ENCODE measurements at regions not wholly inside any gene's neighbourhood (a gene's known extent, or its start where the extent isn't known, plus 50 kb on each side); places are given as distances from the start of the nearest gene placed in this dataset.

GRCh38 chr2:6721395-6721794 lies 144.3 kb downstream of the CMPK2 start:
- Histone ChIP-seq H3K36me3 (replicated peaks; ENCODE audit: control insufficient read depth, insufficient read depth, low read length) (no peaks in the 10 kb centered on the region), H3K4me3 (ENCODE audit: insufficient read depth, low read depth, low read length) (no peak overlapping the region), H3K27me3 (ENCODE audit: control insufficient read depth, insufficient read depth, low read length) (no peaks in the 10 kb centered on the region)
- DNase-seq: no peak

- H3K4me3 ChIP-seq (ENCODE audit: insufficient read depth, low read depth, low read length): no peak overlapping the region
- no peaks in the 10 kb centered on the region for H3K27me3 ChIP-seq (ENCODE audit: control insufficient read depth, insufficient read depth, low read length)
- no peak for DNase-seq
- no peaks in the 10 kb centered on the region for H3K36me3 ChIP-seq (replicated peaks; ENCODE audit: control insufficient read depth, insufficient read depth, low read length)
Observed at GRCh38 chr2:6722574-6722973, 143.1 kb downstream of the CMPK2 start.

GRCh38 chr2:6723865-6724604 lies 141.7 kb downstream of the CMPK2 start:
- DNase-seq: no peak
- H3K4me3 ChIP-seq (ENCODE audit: insufficient read depth, low read depth, low read length): no peak overlapping the region
- no peaks in the 10 kb centered on the region for H3K36me3 ChIP-seq (replicated peaks; ENCODE audit: control insufficient read depth, insufficient read depth, low read length)
- H3K27me3 ChIP-seq (ENCODE audit: control insufficient read depth, insufficient read depth, low read length): no peaks in the 10 kb centered on the region

GRCh38 chr2:6724605-6725140 lies 141.0 kb downstream of the CMPK2 start:
- H3K4me3 ChIP-seq (ENCODE audit: insufficient read depth, low read depth, low read length): no peak overlapping the region
- no peak for DNase-seq
- H3K36me3 ChIP-seq (replicated peaks; ENCODE audit: control insufficient read depth, insufficient read depth, low read length): no peaks in the 10 kb centered on the region
- no peaks in the 10 kb centered on the region for H3K27me3 ChIP-seq (ENCODE audit: control insufficient read depth, insufficient read depth, low read length)

- no peak for DNase-seq
- no peaks in the 10 kb centered on the region for H3K27me3 ChIP-seq (ENCODE audit: control insufficient read depth, insufficient read depth, low read length)
- H3K4me3 ChIP-seq (ENCODE audit: insufficient read depth, low read depth, low read length): no peak overlapping the region
- no peaks in the 10 kb centered on the region for H3K36me3 ChIP-seq (replicated peaks; ENCODE audit: control insufficient read depth, insufficient read depth, low read length)
Observed at GRCh38 chr2:6728156-6728555, 137.6 kb downstream of the CMPK2 start.

- Histone ChIP-seq H3K4me3 (ENCODE audit: insufficient read depth, low read depth, low read length) (no peak overlapping the region), H3K36me3 (replicated peaks; ENCODE audit: control insufficient read depth, insufficient read depth, low read length) (no peaks in the 10 kb centered on the region), H3K27me3 (ENCODE audit: control insufficient read depth, insufficient read depth, low read length) (no peaks in the 10 kb centered on the region)
- DNase-seq: no peak
Observed at GRCh38 chr2:6730003-6730402, 135.7 kb downstream of the CMPK2 start.

GRCh38 chr2:6730649-6731532 lies 134.8 kb downstream of the CMPK2 start:
- no peaks in the 10 kb centered on the region for H3K27me3 ChIP-seq (ENCODE audit: control insufficient read depth, insufficient read depth, low read length)
- no peak for DNase-seq
- H3K4me3 ChIP-seq (ENCODE audit: insufficient read depth, low read depth, low read length): no peak overlapping the region
- no peaks in the 10 kb centered on the region for H3K36me3 ChIP-seq (replicated peaks; ENCODE audit: control insufficient read depth, insufficient read depth, low read length)

GRCh38 chr2:6739547-6739946 lies 126.2 kb downstream of the CMPK2 start:
- no peak overlapping the region for H3K4me3 ChIP-seq (ENCODE audit: insufficient read depth, low read depth, low read length)
- no peaks in the 10 kb centered on the region for H3K27me3 ChIP-seq (ENCODE audit: control insufficient read depth, insufficient read depth, low read length)
- H3K36me3 ChIP-seq (replicated peaks; ENCODE audit: control insufficient read depth, insufficient read depth, low read length): no peaks in the 10 kb centered on the region
- DNase-seq: no peak

GRCh38 chr2:6741229-6741628 lies 124.5 kb downstream of the CMPK2 start:
- H3K36me3 ChIP-seq (replicated peaks; ENCODE audit: control insufficient read depth, insufficient read depth, low read length): no peaks in the 10 kb centered on the region
- no peak for DNase-seq
- no peaks in the 10 kb centered on the region for H3K27me3 ChIP-seq (ENCODE audit: control insufficient read depth, insufficient read depth, low read length)
- no peak overlapping the region for H3K4me3 ChIP-seq (ENCODE audit: insufficient read depth, low read depth, low read length)

GRCh38 chr2:6744038-6744437 lies 121.7 kb downstream of the CMPK2 start:
- H3K27me3 ChIP-seq (ENCODE audit: control insufficient read depth, insufficient read depth, low read length): no peaks in the 10 kb centered on the region
- no peaks in the 10 kb centered on the region for H3K36me3 ChIP-seq (replicated peaks; ENCODE audit: control insufficient read depth, insufficient read depth, low read length)
- DNase-seq: no peak
- no peak overlapping the region for H3K4me3 ChIP-seq (ENCODE audit: insufficient read depth, low read depth, low read length)

- no peaks in the 10 kb centered on the region for H3K27me3 ChIP-seq (ENCODE audit: control insufficient read depth, insufficient read depth, low read length)
Observed at GRCh38 chr2:6747433-6747832, 118.3 kb downstream of the CMPK2 start.

GRCh38 chr2:6748406-6749067 lies 117.2 kb downstream of the CMPK2 start:
- no peak overlapping the region for H3K4me3 ChIP-seq (ENCODE audit: insufficient read depth, low read depth, low read length)
- no peaks in the 10 kb centered on the region for H3K27me3 ChIP-seq (ENCODE audit: control insufficient read depth, insufficient read depth, low read length)
- H3K36me3 ChIP-seq (replicated peaks; ENCODE audit: control insufficient read depth, insufficient read depth, low read length): no peaks in the 10 kb centered on the region
- DNase-seq: no peak

More at GRCh38 chr2:6747433-6747832, 118.3 kb downstream of the CMPK2 start:
- DNase-seq: no peak
- no peaks in the 10 kb centered on the region for H3K36me3 ChIP-seq (replicated peaks; ENCODE audit: control insufficient read depth, insufficient read depth, low read length)
- no peak overlapping the region for H3K4me3 ChIP-seq (ENCODE audit: insufficient read depth, low read depth, low read length)

GRCh38 chr2:6749962-6750361 lies 115.7 kb downstream of the CMPK2 start:
- H3K36me3 ChIP-seq (replicated peaks; ENCODE audit: control insufficient read depth, insufficient read depth, low read length): no peaks in the 10 kb centered on the region
- H3K27me3 ChIP-seq (ENCODE audit: control insufficient read depth, insufficient read depth, low read length): no peaks in the 10 kb centered on the region
- no peak for DNase-seq
- no peak overlapping the region for H3K4me3 ChIP-seq (ENCODE audit: insufficient read depth, low read depth, low read length)

GRCh38 chr2:6750411-6751158 lies 115.1 kb downstream of the CMPK2 start:
- Histone ChIP-seq H3K36me3 (replicated peaks; ENCODE audit: control insufficient read depth, insufficient read depth, low read length) (no peaks in the 10 kb centered on the region), H3K4me3 (ENCODE audit: insufficient read depth, low read depth, low read length) (no peak overlapping the region), H3K27me3 (ENCODE audit: control insufficient read depth, insufficient read depth, low read length) (no peaks in the 10 kb centered on the region)
- no peak for DNase-seq
